Right renal cortex interstitium (tissue), 3 donors: ENCODE measurements at regions not wholly inside any gene's neighbourhood (a gene's known extent, or its start where the extent isn't known, plus 50 kb on each side); places are given as distances from the start of the nearest gene placed in this dataset.
"Not testable (repeated sequence)": the region's sequence is repeated elsewhere in the genome, so short reads cannot be mapped to it uniquely, and the experiment has no call there.

ENCODE experiments used
- DNase-seq, 3 donors: peaks; one replicate each; pipeline ENCODE4 v3.0.0-alpha.2; 2013; ENCODE audit warnings: low read depth in 3 of 3, low spot score in 2 of 3

DNA sequence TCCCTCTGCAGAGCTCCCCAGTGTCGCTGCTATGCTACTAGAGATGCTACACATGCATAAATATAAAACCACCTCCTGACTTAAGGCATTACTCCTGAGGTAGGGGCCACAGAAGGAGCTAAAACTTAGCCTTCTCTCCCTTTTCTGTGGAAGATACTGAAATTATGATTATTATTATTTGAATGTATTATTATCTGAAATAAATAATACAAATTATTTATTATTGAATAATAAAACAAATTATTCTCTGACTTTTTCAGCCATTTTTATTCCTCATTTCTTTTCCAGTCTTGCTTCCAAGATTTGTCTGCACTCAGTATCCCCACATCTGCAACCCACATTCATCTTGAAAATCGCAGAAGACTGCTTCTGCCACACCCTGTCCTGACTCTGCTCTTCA, 414.9 kb upstream of the ACO1 start:
- no peak for DNase-seq

DNA sequence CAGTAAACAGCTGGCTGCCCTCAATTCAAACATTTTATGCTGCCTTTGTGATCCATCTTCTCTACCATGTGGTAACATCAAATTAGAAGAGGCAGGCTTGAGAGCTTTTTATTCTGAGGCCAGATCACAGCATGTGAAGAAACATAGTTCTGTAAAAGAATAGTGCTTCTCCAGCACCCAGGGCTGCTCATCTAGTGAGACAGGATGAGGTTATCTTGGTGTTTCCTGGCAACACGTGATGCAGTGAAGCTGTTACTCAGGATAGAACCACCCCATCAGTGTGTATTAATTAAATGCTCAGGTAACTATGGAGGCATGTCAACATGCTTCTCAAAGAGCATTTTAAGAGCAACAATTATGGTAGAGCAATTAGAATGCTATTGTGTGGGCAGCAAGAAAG, 400.5 kb upstream of the ACO1 start:
- peak in 1 of 3 donors; percentile 10 for DNase-seq

DNA sequence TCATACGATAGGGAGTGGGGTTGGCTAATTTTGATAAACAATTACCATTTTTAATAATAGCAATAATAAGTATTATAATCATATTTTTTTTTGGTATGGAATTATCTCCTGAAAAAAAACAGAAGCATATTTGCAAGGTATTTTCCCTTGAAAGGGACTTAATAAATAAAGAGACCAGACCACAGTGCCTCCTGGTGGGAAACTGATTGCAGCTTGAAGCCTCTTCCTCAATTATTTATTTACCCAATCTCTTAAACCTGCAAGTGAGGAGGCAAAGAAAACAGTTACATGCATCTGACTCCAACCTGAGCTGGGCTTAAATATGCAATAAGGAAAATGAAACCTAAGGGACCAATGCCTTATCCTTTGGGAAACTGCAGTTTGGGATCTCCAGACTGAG, 388.1 kb upstream of the ACO1 start:
- no peak for DNase-seq

DNA sequence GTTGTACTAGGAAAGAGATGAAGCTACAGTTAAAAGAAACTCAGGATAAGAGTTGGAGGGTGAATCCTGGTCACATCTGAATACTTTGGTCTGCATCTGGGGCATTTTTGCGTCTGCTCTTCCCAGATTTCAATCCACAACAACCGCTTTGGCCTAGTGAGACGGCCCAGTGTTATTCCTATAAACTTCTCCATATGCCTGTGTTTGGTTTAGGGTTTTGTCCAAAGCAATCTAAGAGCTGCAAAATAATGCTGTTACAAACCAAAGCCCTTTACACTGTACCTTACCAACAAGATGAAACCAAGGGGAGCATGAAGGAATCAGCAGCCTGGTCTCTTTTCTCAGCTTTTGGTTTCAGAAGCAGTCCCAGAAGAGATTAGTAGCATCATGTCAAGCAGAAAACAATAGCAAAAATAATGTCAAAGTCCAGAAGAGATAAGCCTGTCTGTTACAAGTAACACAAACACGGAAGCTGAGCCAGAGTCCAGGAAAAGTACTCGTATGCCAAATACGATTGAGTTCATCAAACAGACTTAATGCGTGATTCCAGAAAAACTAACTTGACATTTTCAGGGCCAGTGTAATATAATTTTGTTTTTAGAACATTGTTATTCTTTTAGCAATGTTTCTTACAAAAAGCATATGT, 379.9 kb upstream of the ACO1 start:
- DNase-seq = no peak

DNA sequence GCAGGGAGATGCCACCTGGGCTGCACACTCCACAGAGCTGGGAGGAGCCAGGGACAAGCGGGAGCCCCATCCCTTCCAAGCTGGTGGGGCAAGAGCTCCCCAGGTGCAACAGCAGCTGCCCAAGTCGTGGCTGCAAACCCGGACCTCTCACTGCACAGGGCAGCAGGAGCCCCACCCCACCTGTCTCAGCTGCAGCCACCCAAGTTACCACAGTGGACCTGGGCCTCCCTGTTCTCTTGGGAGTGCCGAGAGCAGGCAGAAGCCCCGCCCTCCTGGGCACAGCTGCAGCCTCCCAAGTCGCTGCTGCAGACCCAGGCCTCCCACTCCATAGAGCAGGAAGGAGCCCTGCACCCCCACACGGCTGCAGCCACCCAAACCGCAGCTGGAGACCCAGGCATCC, 374.1 kb upstream of the ACO1 start:
- DNase-seq = no peak

DNA sequence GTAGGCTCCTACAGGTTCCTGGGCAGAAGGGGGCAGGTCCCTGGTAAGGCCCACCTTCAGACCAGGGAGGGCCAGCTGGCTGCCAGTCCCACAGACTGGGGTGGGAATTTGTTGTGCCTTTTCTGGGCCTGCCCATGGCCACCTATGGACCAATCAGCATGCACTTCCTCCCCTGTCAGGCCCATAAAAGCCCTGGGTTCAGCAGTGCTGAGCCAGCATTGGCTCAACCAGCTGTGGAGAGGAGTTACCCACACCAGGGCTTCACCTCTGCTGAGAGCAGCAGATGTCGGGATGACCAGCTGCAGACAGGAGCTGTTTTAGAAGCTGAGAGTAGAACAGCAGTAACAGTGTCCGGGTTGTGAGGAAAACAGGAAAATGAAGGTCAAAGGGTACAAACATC, 373.4 kb upstream of the ACO1 start:
- DNase-seq = no peak

DNA sequence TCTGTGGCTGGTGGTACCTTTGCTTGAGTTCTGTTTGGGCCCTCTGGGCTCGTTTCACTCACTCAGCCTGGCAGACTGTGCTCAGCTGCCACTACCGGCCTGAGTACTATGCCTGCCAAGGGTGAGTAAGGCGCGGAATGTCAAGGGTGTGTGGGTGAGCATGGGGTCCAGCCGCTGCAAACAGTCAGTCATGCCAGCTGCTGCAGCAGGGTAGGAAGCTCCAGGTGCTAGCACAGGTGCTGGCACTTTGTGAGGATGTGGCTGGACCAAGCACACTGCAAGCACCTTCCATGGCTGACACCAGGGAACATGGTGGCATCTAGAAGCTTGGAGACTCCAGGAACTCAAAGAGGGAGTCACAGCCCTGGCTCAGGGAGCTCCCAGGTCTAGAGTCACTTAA, 368.6 kb upstream of the ACO1 start:
- DNase-seq = no peak

DNA sequence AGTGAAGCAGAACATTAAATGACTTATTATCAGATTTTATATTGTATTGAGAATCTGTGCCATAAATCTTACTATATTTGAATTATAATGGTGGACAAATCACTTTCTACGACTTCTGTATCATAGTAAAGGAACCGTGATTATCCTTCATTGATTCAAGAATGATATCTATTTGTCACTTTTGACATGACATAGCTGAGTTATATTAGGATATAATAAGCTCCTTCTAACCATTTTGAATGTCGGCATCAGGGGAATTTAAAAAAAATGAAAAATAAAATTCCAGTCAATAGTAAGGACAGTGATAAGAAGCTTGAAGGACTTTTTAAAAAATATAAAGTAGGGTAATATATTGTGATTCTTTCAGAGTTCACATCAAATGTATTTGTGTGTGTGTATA, 338.9 kb upstream of the ACO1 start:
- no peak for DNase-seq

DNA sequence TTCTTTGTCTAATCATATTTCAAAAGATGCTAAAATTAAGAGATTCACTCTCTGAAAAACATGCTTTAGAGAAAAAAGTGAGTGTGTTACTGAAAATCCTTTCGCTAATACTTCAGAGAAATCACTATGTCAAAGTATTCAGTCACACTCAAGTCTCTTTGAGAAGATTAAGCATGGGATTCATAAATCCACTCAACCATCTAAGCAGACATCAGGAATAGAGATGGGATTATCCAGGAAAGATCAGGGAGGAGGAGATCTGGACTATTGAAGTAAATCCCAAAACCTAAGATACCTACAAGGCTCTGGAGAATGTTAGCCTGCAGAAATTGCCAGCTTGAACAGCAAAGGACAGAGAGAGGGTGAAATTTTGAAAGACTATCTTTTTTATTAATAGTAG, 317.2 kb upstream of the ACO1 start:
- DNase-seq = no peak

DNA sequence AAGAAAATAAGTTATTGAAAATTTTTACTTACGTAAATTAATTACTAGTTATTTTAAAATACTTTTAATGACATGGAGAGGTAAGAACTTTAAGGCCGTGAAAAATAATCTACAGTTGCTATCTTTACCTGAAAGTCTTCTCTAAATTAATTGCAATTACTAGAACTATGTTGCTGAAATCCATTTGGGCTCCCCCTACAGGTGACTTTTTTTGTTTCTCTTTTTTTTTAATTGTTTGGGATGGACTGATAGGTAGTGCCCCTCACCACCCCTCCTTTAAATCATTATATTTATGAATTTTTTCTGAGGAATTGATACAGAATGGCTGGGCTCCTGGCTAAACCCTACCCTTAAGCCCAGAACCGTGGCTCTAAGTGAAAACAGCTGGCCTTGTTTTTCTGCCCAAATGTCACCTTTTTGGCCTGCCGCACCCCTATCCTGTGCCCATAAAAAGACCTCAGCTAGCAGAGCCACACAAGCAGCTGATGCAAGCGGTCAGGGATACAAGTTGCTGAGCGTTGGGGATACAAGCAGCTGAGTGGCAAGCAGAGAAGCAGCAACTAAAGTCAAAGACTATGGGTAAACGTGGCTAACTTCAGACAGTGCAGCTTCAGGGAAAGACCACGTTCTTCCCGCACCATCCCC, 315.2 kb upstream of the ACO1 start:
- DNase-seq = no peak

DNA sequence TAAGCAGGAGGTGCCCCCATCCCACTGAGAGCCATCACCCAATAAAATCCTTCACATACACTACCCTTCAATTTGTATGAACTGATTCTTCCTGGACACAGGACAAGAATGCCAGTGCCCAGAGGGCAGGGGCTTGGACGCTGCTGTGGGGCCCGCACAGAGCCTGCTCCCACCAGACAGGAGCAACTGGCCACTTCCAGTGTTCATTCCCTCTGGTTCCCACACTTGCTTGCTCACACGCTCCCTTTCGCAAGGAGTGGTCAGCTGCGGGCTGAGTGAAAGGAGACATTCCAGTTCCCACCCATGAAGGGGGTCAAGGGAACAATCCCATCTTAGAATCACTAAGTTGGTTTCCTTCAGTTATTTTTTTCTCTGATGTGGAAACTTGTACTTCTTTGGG, 314.5 kb upstream of the ACO1 start:
- DNase-seq = no peak

DNA sequence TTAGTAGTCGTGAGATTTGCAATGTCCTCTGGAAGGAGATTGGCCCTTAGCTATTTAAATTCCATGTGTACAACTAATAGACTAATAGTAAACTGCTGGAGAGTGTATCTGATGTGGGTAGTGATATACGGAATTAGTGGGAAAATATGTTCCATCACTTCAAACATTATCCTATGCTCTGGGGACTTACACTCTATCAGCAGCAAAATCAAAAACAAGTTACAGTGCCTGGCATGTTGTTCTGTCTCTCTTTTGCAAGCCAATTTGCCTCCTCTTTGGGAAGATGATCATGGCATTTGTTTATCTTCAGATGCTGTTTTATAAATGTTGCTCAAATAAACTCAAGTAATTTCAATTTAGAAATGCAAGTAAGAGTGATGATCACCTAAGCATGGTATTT, 311.9 kb upstream of the ACO1 start:
- DNase-seq = no peak

DNA sequence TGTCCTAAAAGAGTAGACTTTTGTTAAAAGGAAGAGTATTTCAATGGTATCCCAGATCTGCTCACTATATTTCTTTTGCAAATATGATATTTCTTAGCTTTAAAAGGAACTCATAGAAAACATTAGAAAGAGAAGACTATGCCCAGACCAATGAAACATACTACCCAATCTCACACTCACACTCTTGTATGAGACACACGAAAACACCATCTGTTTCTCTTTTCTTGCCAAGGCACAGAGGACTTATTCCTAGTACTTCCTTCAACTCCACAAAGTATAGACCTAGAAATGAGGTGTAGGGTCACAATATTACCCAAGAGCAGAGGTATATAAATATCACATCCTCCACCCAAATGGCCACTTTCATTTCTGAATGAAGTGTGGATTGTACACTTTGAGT, 292.4 kb upstream of the ACO1 start:
- no peak for DNase-seq

DNA sequence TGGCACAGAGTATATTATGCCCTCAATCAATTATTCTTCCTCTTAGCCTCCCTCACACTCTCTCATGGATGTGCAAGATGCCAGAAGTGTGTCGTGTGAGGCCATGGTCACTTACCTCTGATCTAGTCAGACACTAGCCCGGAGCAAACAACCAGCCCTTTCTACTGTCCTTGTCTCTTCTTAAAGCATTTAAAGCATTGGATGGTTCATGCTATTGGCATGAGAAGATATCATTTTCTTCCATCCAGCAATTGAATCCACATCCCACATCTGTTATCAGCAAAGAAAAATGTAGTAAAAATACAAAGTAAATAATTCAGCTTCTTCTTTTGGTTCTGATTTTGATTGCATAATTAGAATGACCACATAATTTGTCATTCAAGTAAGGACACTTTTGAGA, 267.2 kb upstream of the ACO1 start:
- no peak for DNase-seq

DNA sequence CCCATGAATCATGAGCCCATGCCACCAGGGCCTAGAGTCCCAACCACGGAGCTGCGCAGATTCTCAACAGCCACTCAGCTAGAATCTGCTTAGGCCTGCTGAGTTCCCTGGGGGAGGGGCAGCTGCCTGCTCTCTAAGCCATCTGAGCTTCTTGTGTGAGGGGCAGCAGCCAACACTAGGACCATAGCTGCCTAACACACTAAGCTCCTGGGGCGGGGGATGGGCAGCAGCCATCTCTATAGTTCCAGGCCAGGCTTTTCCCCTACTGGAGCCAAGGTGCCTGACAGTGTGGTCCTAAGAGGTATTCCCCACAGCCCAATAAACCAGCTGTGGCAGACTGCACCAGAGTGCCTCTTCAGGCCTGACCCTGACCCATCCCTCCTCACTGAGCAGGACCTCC, 255.9 kb upstream of the ACO1 start:
- no peak for DNase-seq

DNA sequence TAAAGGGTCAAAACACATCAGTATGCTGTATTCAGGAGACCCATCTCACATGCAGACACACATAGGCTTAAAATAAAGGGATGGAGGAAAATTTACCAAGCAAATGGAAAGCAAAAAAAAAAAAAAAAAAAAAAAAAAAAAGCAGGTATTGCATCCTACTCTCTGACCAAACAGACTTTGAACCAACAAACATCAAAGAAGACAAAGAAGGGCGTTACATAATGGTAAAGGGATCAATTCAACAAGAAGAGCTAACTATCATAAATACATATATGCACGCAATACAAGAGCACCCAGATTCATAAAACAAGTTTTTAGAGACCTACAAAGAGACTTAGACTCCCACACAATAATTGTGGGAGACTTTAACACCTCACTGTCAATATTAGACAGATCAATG, 253.7 kb upstream of the ACO1 start:
- DNase-seq = not testable (repeated sequence)

DNA sequence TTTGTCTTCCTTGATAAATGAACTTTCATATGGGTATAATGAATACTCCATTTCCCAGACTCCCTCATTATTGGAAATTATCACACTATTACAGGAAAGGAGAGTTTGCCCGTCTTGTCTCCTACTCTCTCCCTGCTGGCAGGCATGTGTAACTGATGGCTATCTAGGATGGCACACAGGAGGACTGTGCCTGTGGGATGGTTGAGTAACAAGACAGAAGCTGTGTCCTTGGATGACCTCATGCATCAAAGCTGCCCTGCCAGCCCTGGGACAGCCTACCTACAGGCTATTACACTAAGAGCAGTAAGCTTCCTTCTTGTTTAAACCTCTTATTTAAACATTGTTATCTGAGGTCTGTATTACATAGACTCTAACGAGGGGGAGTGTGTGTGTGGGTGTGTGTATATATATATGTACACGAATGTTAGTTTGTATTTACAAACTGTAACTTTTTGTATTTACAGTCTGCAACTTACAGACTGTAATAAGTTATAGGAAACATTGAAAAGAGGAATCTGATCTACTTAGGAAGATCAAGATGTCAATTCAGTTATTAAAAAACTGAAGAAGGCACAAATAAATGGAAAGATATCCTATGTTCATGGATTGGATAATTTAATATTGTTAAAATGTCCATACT, 247.6 kb upstream of the ACO1 start:
- DNase-seq = no peak

DNA sequence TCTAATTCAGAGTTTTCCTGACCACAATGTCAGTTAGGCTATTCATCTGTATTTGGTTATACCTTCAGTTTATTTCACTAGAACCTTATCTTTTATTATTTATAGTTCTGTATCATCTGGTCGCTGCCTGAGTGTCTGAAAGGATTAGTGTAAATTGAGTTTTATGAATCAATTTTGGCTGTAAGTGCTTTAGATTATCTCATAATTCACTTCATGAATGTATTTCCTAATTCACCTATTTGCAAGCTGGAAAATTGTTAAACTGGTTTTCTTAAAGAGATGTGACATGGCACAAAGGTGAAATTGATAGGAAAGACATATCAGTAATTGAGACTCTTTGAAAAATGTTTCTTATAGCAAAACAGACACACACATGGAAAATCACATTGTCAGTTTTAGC, 242.4 kb upstream of the ACO1 start:
- DNase-seq = no peak

DNA sequence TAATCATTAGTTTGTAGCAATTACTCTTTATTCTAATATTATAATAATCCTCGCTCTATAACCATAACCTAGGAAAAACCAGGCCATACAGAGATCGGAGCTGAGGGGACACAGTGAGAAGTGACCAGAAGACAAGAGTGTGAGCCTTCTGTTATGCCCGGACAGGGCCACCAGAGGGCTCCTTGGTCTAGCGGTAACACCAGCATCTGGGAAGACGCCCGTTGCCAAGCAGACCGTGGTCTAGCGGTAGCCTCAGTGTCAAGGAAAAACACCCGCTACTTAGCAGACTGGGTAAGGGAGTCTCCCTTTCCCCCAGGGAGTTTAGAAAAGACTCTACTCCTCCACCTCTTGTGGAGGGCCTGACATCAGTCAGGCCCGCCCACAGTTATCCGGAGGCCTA, 235.9 kb upstream of the ACO1 start:
- not testable (repeated sequence) for DNase-seq

DNA sequence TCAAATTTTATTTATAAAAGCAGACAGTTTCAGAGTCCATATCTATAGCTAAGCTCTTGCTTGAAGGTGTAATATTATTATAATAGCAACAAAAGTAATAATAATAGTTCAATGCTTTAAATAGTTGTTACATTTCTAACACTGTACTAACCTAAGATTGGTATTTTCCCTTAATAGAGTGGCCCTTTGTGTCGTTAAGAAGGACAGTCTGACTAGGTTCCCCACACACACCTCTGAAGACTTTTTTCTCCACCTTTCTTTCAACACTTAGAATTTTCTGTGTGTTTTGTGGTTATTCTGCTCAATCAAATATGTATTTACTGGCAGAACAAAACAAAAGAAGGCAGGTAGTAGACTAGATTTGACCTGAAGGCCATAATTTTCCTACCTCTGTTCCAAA, 223.2 kb upstream of the ACO1 start:
- DNase-seq = no peak

DNA sequence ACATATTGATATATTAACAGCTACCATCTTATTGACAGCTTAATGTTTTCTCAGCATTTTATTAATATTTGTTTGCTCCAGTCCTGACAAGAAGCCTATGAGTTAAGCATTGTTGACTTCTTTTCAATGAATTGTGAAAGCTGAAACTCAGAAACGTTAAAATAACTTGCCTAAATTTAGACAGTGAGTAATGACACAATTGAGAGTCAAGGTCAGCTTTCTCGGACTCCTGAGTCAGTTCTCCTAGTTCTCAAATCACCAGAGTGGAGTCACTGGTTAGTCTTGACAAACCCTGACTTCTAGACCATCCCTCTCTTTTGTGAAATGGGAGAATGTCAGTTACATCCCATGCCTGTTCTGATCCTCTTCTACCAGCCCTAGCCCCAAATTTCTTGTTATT, 222.7 kb upstream of the ACO1 start:
- DNase-seq = no peak

DNA sequence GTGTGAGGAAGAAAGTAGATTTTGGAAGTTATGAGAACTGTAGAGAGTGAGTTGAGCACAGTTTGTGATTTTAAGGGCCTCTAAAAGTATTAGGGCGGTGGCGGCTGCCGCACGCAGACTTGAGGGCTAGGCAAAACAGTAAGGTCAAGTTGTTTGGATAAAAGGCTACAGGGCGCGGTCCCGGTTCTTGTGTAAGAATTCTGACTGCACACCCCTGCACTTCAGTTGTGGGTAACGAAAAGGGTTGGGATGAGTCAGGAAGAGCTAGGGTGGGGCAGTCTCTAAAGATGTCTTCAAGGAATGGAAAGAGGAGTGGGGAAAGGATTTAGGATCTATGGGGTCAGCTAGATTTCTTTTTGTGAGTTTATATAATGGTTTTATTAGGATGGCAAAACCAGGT, 218.1 kb upstream of the ACO1 start:
- DNase-seq = not testable (repeated sequence)

DNA sequence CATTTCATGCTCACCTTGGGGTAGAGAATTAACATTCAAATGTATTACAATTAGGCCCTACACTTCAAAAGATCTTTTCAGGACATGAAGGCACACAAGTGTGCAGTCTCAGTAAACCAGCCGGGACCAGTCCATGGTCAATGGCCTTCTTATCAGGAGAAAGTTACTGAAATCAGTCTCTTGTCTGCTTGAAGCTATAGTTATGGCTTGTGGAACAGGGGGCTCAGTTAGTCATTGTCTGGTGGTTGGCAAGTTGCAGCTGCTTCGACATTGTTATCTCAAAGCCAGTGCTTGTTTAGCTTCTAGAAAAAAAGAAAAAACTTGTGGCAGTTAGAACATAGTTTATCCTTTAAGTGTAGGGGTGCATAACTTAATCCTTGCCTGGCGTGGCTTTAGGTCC, 213.1 kb upstream of the ACO1 start:
- no peak for DNase-seq
